Gastrocnemius medialis (tissue), 4 donors: ENCODE measurements at regions not wholly inside any gene's neighbourhood (a gene's known extent, or its start where the extent isn't known, plus 50 kb on each side); places are given as distances from the start of the nearest gene placed in this dataset.

Experiments
- ATAC-seq, 2 donors: fragments of 150-250 bp; one replicate each; pipeline ENCODE4 v1.9.1; 2016
- DNase-seq, 2 donors: peaks; one replicate each; pipeline ENCODE4 v3.0.0-alpha.2; 2019
- H3K27ac ChIP-seq, 4 donors: fragments of 200-600 bp; sonication (generic); 1 replicate in 1 of 4; 2 replicates in 3 of 4; pipeline ENCODE4 v1.5.1; 2016 to 2018; ENCODE audit warnings: mild to moderate bottlenecking in 2 of 4, moderate library complexity in 1 of 4
- H3K27me3 ChIP-seq, 3 donors: fragments of 200-600 bp; sonication (generic) in 2 of 3; 1 replicate in 1 of 3; 2 replicates in 2 of 3; pipeline versions ENCODE4 v1.5.1 to v1.6.0; 2016 to 2019; ENCODE audit warnings: mild to moderate bottlenecking in 1 of 3, moderate library complexity in 1 of 3
- H3K36me3 ChIP-seq, 2 donors: fragments of 200-600 bp; sonication (generic) in 1 of 2; one replicate each; pipeline ENCODE4 v1.5.1; 2017 to 2018
- H3K4me1 ChIP-seq, 2 donors: fragments of 200-600 bp; sonication (generic) in 1 of 2; one replicate each; pipeline ENCODE4 v1.5.1; 2016 to 2017; ENCODE audit warnings: mild to moderate bottlenecking in 2 of 2
- H3K4me3 ChIP-seq, 4 donors: fragments of 200-600 bp; sonication (generic) in 3 of 4; 1 replicate in 1 of 4; 2 replicates in 3 of 4; pipeline ENCODE4 v1.5.1; 2016 to 2019; ENCODE audit warnings: mild to moderate bottlenecking in 2 of 4
- H3K9me3 ChIP-seq, 3 donors: fragments of 200-600 bp; sonication (generic) in 2 of 3; 1 replicate in 1 of 3; 2 replicates in 2 of 3; pipeline ENCODE4 v1.5.1; 2016 to 2019
- CTCF ChIP-seq, 5 experiments: fragments of 450-650 bp in 3 of 5; fragments of 200-600 bp in 2 of 5; sonication (generic) in 2 of 5; IDR thresholded peaks in 4 of 5; conservative IDR thresholded peaks in 1 of 5; 1 replicate in 4 of 5; 2 replicates in 1 of 5; pipeline ENCODE4 v1.5.1; 2016 to 2019; ENCODE audit warnings: antibody characterized with exemption in 5 of 5, mild to moderate bottlenecking in 3 of 5, moderate library complexity in 3 of 5
- POLR2A ChIP-seq, 2 donors: fragments of 450-650 bp; IDR thresholded peaks; one replicate each; pipeline ENCODE4 v1.6.1; 2017; ENCODE audit warnings: antibody characterized with exemption in 2 of 2, mild to moderate bottlenecking in 2 of 2, moderate library complexity in 2 of 2
- in situ Hi-C, 4 donors: fragments of 200-750 bp; cut with MboI; loops; one replicate each; pipeline versions ENCODE4 v1.15.0 to v1.8.0; 2017; ENCODE audit warnings: low sequenced_read_pairs in 4 of 4
- intact Hi-C: fragments of 100-400 bp; cut with DNase I; formaldehyde crosslinking; loops from one replicate; pipeline ENCODE4 v1.15.1; 2023; ENCODE audit warnings: low total_unique reads

DNA sequence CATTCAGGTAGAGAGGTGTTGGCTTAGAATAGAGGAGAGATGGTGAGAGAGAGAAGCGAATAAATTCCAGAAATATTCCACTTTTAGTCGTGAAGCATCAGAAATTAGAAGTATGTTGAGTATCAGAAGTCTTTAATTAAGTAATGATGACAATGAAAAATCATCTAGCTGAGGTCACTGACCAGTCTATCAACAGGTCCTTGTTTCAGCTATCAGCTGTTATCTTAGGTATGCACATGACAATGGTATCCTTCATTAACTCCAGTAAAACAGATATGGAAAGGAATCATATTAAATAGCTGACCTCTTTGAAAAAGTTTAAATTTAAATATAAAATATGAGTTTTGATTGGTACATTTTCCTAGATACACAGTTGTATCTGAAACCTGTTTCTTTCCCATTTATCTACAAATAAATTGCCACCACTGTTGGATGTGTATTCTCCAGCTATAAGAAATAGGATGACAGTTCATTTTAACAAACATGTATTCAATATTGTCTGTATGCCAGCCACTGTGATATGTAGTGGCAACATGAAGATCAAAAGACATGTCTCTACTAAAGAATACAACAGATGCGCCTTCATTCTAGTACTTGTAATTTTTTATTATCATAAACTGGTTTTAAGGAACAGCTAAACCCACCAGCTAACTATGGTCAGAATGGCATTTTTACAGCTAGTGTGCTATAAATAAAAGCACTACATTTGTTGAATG lies 424.2 kb upstream of the DCN start:
- Histone ChIP-seq H3K4me1 (no peaks in the 10 kb centered on the region), H3K4me3 (no peak overlapping the region), H3K27me3 (no peaks in the 10 kb centered on the region), H3K36me3 (no peaks in the 10 kb centered on the region), H3K9me3 (no peaks in the 10 kb centered on the region), H3K27ac (no peak overlapping the region)
- TF ChIP-seq CTCF (IDR thresholded peaks at IDR 0.05 in 4 of 5, conservative IDR thresholded peaks at IDR 0.05 in 1 of 5) (no peak), POLR2A (IDR thresholded peaks at IDR 0.05) (no peak)
- DNase-seq (no peak), ATAC-seq (no peak)
- in situ Hi-C loops (no loop called here), intact Hi-C loops (no loop called here)

DNA sequence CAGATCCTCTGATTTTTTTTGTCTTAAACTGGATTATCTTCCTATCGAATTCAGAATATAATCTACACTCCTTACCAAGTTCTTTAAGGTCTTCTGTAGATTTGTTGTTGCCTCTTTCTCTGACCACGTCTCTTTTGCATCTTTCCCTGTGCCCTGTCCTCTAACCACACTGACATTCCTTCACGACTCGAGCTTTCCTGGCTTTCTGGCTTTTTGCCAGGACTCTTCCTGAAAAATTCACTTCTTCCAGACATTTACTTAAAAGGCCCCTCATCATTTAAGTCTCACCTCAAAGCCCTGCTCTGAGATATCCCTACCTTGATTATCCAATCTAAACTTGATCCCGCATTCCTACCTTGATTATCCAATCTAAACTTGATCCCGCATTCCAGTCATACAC lies 422.3 kb upstream of the DCN start:
- Histone ChIP-seq H3K27ac (no peak overlapping the region), H3K4me1 (no peaks in the 10 kb centered on the region), H3K36me3 (no peaks in the 10 kb centered on the region), H3K4me3 (no peak overlapping the region), H3K27me3 (no peaks in the 10 kb centered on the region), H3K9me3 (no peaks in the 10 kb centered on the region)
- in situ Hi-C loops, result no loop called here
- no peak for ATAC-seq
- no peak for TF ChIP-seq POLR2A (IDR thresholded peaks at IDR 0.05)
- no peak for TF ChIP-seq CTCF (IDR thresholded peaks at IDR 0.05 in 4 of 5, conservative IDR thresholded peaks at IDR 0.05 in 1 of 5)
- intact Hi-C loops, result no loop called here
- DNase-seq, result no peak

GRCh38 chr12:91603060-91603459 lies 420.4 kb upstream of the DCN start:
- Histone ChIP-seq H3K4me1 (no peaks in the 10 kb centered on the region), H3K9me3 (no peaks in the 10 kb centered on the region), H3K27me3 (no peaks in the 10 kb centered on the region), H3K27ac (no peak overlapping the region), H3K4me3 (no peak overlapping the region), H3K36me3 (no peaks in the 10 kb centered on the region)
- in situ Hi-C loops (no loop called here), intact Hi-C loops (no loop called here)
- DNase-seq (no peak), ATAC-seq (no peak)
- TF ChIP-seq POLR2A (IDR thresholded peaks at IDR 0.05), result no peak

DNA sequence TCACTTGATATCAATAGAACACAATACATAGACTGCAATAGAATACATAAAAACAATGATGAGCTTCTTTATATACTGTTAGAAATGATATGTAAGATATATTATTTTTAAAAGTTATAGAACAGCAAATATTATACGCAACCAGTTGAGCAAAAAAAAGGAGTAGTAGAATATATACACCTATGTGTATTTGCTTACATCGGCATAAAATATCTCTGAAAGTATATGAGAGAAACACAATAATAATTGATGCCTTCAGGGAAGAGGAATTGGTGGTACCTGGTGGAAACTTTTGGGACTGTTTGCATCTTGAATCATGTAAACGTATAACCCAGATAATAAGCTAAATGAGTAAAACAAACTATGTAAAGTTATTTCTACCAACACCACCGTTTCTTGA lies 418.4 kb upstream of the DCN start:
- DNase-seq (no peak), ATAC-seq (no peak)
- TF ChIP-seq POLR2A (IDR thresholded peaks at IDR 0.05) (no peak), CTCF (IDR thresholded peaks at IDR 0.05 in 4 of 5, conservative IDR thresholded peaks at IDR 0.05 in 1 of 5) (no peak)
- H3K36me3 ChIP-seq, result no peaks in the 10 kb centered on the region
- H3K4me3 ChIP-seq, result no peak overlapping the region
- intact Hi-C loops, result no loop called here
- H3K27me3 ChIP-seq, result no peaks in the 10 kb centered on the region
- no peak overlapping the region for H3K27ac ChIP-seq
- H3K9me3 ChIP-seq, result no peaks in the 10 kb centered on the region
- in situ Hi-C loops, result no loop called here
- no peaks in the 10 kb centered on the region for H3K4me1 ChIP-seq

DNA sequence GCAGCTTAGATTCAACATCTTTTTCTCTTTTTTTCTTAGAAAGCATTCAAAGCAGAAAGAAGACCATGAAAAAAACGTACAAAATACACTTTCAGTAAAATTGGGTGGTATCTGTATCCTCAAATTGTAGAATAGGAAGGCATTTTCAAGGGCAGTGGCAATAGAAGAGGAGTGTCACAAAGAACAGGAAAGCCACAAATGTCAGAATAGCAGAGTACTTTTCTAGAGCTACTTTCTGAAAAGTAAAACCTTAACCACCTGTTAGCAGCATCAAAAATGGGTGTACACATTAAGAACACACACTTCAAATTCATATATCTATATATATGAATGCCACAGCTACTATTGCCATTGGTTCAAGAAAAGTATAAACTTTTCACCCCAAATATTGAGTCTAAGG lies 412.1 kb upstream of the DCN start:
- DNase-seq (no peak), ATAC-seq (no peak)
- H3K36me3 ChIP-seq, result no peaks in the 10 kb centered on the region
- TF ChIP-seq CTCF (IDR thresholded peaks at IDR 0.05 in 4 of 5, conservative IDR thresholded peaks at IDR 0.05 in 1 of 5), result no peak
- no peak for TF ChIP-seq POLR2A (IDR thresholded peaks at IDR 0.05)
- in situ Hi-C loops, result loop anchor here in 1 of 4 donors (25.0 kb wide), 1 partner anchor 968 kb away; no protein-coding TSS in a partner anchor
- H3K27ac ChIP-seq, result no peak overlapping the region
- intact Hi-C loops, result no loop called here
- H3K4me1 ChIP-seq, result no peaks in the 10 kb centered on the region
- no peaks in the 10 kb centered on the region for H3K9me3 ChIP-seq
- no peak overlapping the region for H3K4me3 ChIP-seq
- H3K27me3 ChIP-seq, result no peaks in the 10 kb centered on the region
